ENCODE measurements at regions not wholly inside any gene's neighbourhood (a gene's known extent, or its start where the extent isn't known, plus 50 kb on each side); places are given as distances from the start of the nearest gene placed in this dataset.

- whole genome bisulfite sequencing, 2 donors = 60 to 78% methylated on average over 1 of the region's 1 CpG
- intact Hi-C loops (cut with DNase I) = no loop called here
- no peak for DNase-seq
- Histone ChIP-seq H3K9me3 (no peaks in the 10 kb centered on the region), H3K36me3 (no peaks in the 10 kb centered on the region), H3K4me1 (no peaks in the 10 kb centered on the region), H3K27me3 (no peaks in the 10 kb centered on the region), H3K4me3 (no peak overlapping the region), H3K27ac (no peak overlapping the region)
- no peak for FAIRE-seq
- no peak for TF ChIP-seq CTCF (IDR thresholded peaks at IDR 0.05)
- ATAC-seq = no peak
These were observed 215.3 kb downstream of the KIF20B start for GRCh38 chr10:89916468-89917215.

GRCh38 chr10:89921403-89921802 is 220.0 kb downstream of the KIF20B start:
- WGBS, 2 donors = 51 to 62% methylated on average over 5 of the region's 5 CpGs
- DNase-seq = no peak
- Histone ChIP-seq H3K36me3 (no peaks in the 10 kb centered on the region), H3K4me3 (no peak overlapping the region), H3K27ac (no peak overlapping the region), H3K27me3 (no peaks in the 10 kb centered on the region), H3K9me3 (no peaks in the 10 kb centered on the region), H3K4me1 (no peaks in the 10 kb centered on the region)
- no peak for TF ChIP-seq CTCF (IDR thresholded peaks at IDR 0.05)
- ATAC-seq = no peak
- intact Hi-C loops (cut with DNase I) = no loop called here
- no peak for FAIRE-seq

- no peak for TF ChIP-seq CTCF (IDR thresholded peaks at IDR 0.05)
- FAIRE-seq (no peak), DNase-seq (no peak), ATAC-seq (no peak)
- intact Hi-C loops (cut with DNase I) = no loop called here
- H3K27ac ChIP-seq = no peak overlapping the region
- WGBS, 2 donors = 57 to 77% methylated on average over 1 of the region's 1 CpG
- H3K27me3 ChIP-seq = no peaks in the 10 kb centered on the region
- no peaks in the 10 kb centered on the region for H3K36me3 ChIP-seq
- H3K4me3 ChIP-seq = no peak overlapping the region
- H3K9me3 ChIP-seq = no peaks in the 10 kb centered on the region
- no peaks in the 10 kb centered on the region for H3K4me1 ChIP-seq
These were observed 222.3 kb downstream of the KIF20B start for GRCh38 chr10:89923661-89924060.

- FAIRE-seq (no peak), ATAC-seq (no peak), DNase-seq (no peak)
- no peak overlapping the region for H3K27ac ChIP-seq
- intact Hi-C loops (cut with DNase I) = no loop called here
- H3K4me1 ChIP-seq = no peaks in the 10 kb centered on the region
- H3K4me3 ChIP-seq = no peak overlapping the region
- no peaks in the 10 kb centered on the region for H3K27me3 ChIP-seq
- TF ChIP-seq CTCF (IDR thresholded peaks at IDR 0.05) = no peak
- H3K9me3 ChIP-seq = no peaks in the 10 kb centered on the region
- WGBS, 2 donors = 52 to 63% methylated on average over 1 of the region's 1 CpG
- H3K36me3 ChIP-seq = no peaks in the 10 kb centered on the region
These were observed 222.9 kb downstream of the KIF20B start for GRCh38 chr10:89924261-89924660.

GRCh38 chr10:89926736-89927135 is 225.3 kb downstream of the KIF20B start:
- ATAC-seq (no peak), FAIRE-seq (no peak), DNase-seq (no peak)
- 78 to 80% methylated on average over 2 of the region's 2 CpGs for WGBS, 2 donors
- H3K4me3 ChIP-seq = no peak overlapping the region
- no peaks in the 10 kb centered on the region for H3K27me3 ChIP-seq
- H3K9me3 ChIP-seq = no peaks in the 10 kb centered on the region
- no peaks in the 10 kb centered on the region for H3K4me1 ChIP-seq
- no peak for TF ChIP-seq CTCF (IDR thresholded peaks at IDR 0.05)
- H3K36me3 ChIP-seq = no peaks in the 10 kb centered on the region
- intact Hi-C loops (cut with DNase I) = no loop called here
- no peak overlapping the region for H3K27ac ChIP-seq
